ENCODE measurements at regions not wholly inside any gene's neighbourhood (a gene's known extent, or its start where the extent isn't known, plus 50 kb on each side); places are given as distances from the start of the nearest gene placed in this dataset.

DNA sequence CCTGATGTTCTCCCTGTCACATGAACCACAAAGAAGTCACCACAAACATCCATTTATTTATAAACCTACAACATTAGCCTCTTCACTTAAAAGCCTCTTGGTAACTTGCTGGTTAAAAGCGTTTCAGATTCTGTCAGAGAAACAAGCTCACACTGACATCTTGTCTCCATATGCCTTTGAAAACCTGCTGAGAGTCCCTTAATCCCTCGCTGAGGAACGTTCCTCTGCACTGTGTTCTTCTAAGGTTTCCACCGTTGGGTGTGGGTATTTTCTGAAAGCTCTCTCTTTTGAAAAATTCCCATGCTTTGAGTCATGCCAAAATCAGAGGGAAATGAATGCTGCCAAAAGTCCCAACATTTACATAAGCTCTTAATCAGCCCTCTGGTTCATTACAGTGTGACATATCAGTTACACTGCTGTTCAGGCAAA lies 149.8 kb downstream of the CCDC34 start:
- H3K36me3 ChIP-seq (replicated peaks in 1 of 2; ENCODE audit: insufficient read depth in 1 of 2, low read depth in 2 of 2): no peaks in the 10 kb centered on the region
- peaks cover 48% of the 10 kb centered on the region for H3K4me1 ChIP-seq
- ATAC-seq (peak; percentile 51), DNase-seq (peak in 1 of 4 donors; percentile 15)
- peak overlapping the region in 3 of 4 donors; percentile 9 to 53 (median 49) for H3K27ac ChIP-seq
- intact Hi-C loops (cut with DNase I): no loop called here
- no peak overlapping the region for H3K4me3 ChIP-seq
- no peaks in the 10 kb centered on the region for H3K9me3 ChIP-seq
- no peaks in the 10 kb centered on the region for H3K27me3 ChIP-seq
- TF ChIP-seq, protein P1, sequence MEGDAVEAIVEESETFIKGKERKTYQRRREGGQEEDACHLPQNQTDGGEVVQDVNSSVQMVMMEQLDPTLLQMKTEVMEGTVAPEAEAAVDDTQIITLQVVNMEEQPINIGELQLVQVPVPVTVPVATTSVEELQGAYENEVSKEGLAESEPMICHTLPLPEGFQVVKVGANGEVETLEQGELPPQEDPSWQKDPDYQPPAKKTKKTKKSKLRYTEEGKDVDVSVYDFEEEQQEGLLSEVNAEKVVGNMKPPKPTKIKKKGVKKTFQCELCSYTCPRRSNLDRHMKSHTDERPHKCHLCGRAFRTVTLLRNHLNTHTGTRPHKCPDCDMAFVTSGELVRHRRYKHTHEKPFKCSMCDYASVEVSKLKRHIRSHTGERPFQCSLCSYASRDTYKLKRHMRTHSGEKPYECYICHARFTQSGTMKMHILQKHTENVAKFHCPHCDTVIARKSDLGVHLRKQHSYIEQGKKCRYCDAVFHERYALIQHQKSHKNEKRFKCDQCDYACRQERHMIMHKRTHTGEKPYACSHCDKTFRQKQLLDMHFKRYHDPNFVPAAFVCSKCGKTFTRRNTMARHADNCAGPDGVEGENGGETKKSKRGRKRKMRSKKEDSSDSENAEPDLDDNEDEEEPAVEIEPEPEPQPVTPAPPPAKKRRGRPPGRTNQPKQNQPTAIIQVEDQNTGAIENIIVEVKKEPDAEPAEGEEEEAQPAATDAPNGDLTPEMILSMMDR (IDR thresholded peaks at IDR 0.05): no peak
- no peak for TF ChIP-seq POLR2A (IDR thresholded peaks at IDR 0.05)
- 1 to 15% methylated on average over 4 of the region's 4 CpGs for WGBS, 2 donors

DNA sequence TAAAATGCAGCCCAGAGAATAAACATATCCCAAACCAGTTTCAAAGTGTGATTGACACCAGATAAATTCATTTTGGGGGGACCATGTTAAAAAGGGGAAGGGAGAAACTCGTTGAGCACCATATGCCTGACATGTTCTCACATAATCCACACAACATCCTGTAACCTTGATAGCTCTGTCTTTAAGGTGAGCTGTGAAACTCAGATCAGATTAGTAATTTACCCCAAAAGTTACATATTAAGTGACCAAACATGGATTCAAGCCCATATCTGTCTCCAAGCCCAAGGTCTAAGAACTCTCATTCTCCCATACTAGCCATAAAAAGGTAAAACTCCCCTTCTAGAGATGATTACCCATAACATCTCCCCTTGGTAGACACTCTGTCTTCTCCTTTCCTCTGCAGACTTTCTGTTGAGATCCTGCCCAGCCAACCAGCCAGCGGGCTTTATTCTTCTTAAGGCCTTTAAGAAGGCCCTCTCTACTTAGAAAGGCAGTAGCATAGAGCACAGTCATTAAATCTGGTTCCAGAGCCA lies 150.7 kb downstream of the CCDC34 start:
- Histone ChIP-seq H3K4me3 (no peak overlapping the region), H3K9me3 (no peaks in the 10 kb centered on the region), H3K36me3 (replicated peaks in 1 of 2; ENCODE audit: insufficient read depth in 1 of 2, low read depth in 2 of 2) (no peaks in the 10 kb centered on the region), H3K27me3 (no peaks in the 10 kb centered on the region), H3K4me1 (peaks cover 39% of the 10 kb centered on the region), H3K27ac (no peak overlapping the region)
- WGBS, 2 donors: 78 to 79% methylated on average over 2 of the region's 2 CpGs
- ATAC-seq (no peak), DNase-seq (no peak)
- intact Hi-C loops (cut with DNase I): no loop called here
- TF ChIP-seq, protein P1 (IDR thresholded peaks at IDR 0.05): no peak
- TF ChIP-seq POLR2A (IDR thresholded peaks at IDR 0.05): no peak

DNA sequence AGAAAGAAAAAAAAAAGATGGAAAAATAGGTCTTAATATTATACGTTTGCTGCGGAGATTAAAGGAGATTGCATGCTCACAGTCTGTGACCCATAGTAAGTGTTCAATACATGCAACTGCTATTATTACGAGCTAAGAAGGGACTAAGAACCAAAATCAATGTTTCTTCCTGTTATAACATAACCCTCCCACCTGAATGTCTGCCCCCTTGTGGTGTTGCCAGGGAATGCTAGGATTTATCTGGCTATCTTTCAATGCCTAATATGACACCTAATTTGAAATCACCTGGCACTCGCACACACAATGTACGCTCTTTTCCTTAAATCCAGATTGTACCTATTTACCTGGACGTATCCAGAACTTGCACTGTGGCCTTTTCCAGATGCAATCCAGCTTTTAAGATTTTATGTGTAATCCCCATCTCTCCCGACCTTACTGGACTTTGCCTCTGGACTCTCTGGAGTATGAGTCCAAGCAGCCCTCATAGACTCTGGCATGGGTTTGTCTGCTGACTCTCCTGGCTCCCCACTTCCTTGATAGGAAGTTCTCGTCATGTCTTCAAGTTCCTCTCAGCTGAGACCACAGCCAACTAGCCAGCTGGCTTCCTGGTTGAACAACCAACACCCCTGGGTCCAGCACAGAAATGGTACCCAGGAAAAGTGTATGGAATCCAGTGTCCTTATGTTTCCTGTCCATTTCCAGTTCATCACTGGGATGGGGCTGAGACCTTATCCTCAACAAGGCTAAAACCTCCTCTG lies 151.5 kb downstream of the CCDC34 start:
- no peak for DNase-seq
- Histone ChIP-seq H3K36me3 (replicated peaks in 1 of 2; ENCODE audit: insufficient read depth in 1 of 2, low read depth in 2 of 2) (no peaks in the 10 kb centered on the region), H3K27ac (no peak overlapping the region), H3K9me3 (no peaks in the 10 kb centered on the region), H3K27me3 (no peaks in the 10 kb centered on the region), H3K4me1 (peaks cover 31% of the 10 kb centered on the region), H3K4me3 (no peak overlapping the region)
- no peak for ATAC-seq
- intact Hi-C loops (cut with DNase I): no loop called here
- TF ChIP-seq POLR2A (IDR thresholded peaks at IDR 0.05): no peak
- TF ChIP-seq, protein P1 (IDR thresholded peaks at IDR 0.05): peak in 5 of 7 experiments; percentile 19 to 37 (median 30)
- WGBS, 2 donors: 86 to 89% methylated on average over 8 of the region's 8 CpGs

DNA sequence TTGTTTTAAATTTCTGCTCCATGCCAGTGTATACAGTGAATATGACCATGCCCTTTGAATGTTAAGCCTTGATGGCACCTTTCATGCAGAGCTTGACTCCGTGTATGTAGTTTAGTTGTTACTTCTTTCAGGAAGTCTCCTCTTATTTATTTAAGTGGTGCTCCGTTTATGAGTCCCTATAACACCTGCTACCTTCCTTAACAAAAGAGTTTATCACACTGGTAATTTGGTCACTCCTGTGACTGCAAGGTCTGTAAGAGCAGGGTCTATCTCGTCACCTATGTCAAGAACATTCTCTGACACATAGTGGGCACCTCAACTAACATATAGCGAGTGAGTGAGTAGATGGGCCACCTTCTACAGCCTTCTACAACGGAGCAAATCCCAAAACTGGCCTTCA lies 152.5 kb downstream of the CCDC34 start:
- H3K4me3 ChIP-seq: no peak overlapping the region
- no peaks in the 10 kb centered on the region for H3K36me3 ChIP-seq (replicated peaks in 1 of 2; ENCODE audit: insufficient read depth in 1 of 2, low read depth in 2 of 2)
- WGBS, 2 donors: 69 to 72% methylated on average over 5 of the region's 5 CpGs
- DNase-seq: no peak
- intact Hi-C loops (cut with DNase I): no loop called here
- no peak overlapping the region for H3K27ac ChIP-seq
- H3K9me3 ChIP-seq: no peaks in the 10 kb centered on the region
- H3K27me3 ChIP-seq: no peaks in the 10 kb centered on the region
- no peak for ATAC-seq
- TF ChIP-seq, protein P1 (IDR thresholded peaks at IDR 0.05): no peak
- TF ChIP-seq POLR2A (IDR thresholded peaks at IDR 0.05): no peak
- H3K4me1 ChIP-seq: peaks cover 21% of the 10 kb centered on the region
